GDM1 (cell line): ENCODE measurements at regions not wholly inside any gene's neighbourhood (a gene's known extent, or its start where the extent isn't known, plus 50 kb on each side); places are given as distances from the start of the nearest gene placed in this dataset.
A peak's percentile ranks its signal among the peaks of the same experiment; 100 is the strongest.

ENCODE experiments used
- DNase-seq: peaks from one replicate; lab custom pipeline; 2025; lab: John Stamatoyannopoulos, UW

- no peak for DNase-seq
Measured at GRCh38 chr9:103757062-103757461, 337.0 kb upstream of the SMC2 start.

GRCh38 chr9:103761466-103761865 lies 332.6 kb upstream of the SMC2 start:
- DNase-seq: no peak

- no peak for DNase-seq
Measured at GRCh38 chr9:103789686-103790085, 304.4 kb upstream of the SMC2 start.

GRCh38 chr9:103798620-103799019 lies 295.5 kb upstream of the SMC2 start:
- DNase-seq: peak; percentile 11

GRCh38 chr9:103799959-103800358 lies 294.1 kb upstream of the SMC2 start:
- no peak for DNase-seq

GRCh38 chr9:103802068-103802467 lies 292.0 kb upstream of the SMC2 start:
- DNase-seq: no peak

GRCh38 chr9:103803245-103803644 lies 290.9 kb upstream of the SMC2 start:
- DNase-seq: no peak

GRCh38 chr9:103804077-103804735 lies 289.9 kb upstream of the SMC2 start:
- no peak for DNase-seq

- DNase-seq: no peak
Measured at GRCh38 chr9:103809745-103810144, 284.4 kb upstream of the SMC2 start.

GRCh38 chr9:103811462-103811861 lies 282.6 kb upstream of the SMC2 start:
- DNase-seq: no peak

GRCh38 chr9:103816146-103816545 lies 278.0 kb upstream of the SMC2 start:
- no peak for DNase-seq

GRCh38 chr9:103819936-103820335 lies 274.2 kb upstream of the SMC2 start:
- no peak for DNase-seq

GRCh38 chr9:103821115-103821514 lies 273.0 kb upstream of the SMC2 start:
- DNase-seq: no peak

GRCh38 chr9:103837940-103838339 lies 256.2 kb upstream of the SMC2 start:
- no peak for DNase-seq

- DNase-seq: no peak
Measured at GRCh38 chr9:103839197-103839596, 254.9 kb upstream of the SMC2 start.

- no peak for DNase-seq
Measured at GRCh38 chr9:103867886-103868285, 226.2 kb upstream of the SMC2 start.

- no peak for DNase-seq
Measured at GRCh38 chr9:103872811-103873210, 221.3 kb upstream of the SMC2 start.

GRCh38 chr9:103881419-103881818 lies 212.7 kb upstream of the SMC2 start:
- no peak for DNase-seq

- DNase-seq: no peak
Measured at GRCh38 chr9:103889989-103890388, 204.1 kb upstream of the SMC2 start.

GRCh38 chr9:103894184-103894583 lies 199.9 kb upstream of the SMC2 start:
- DNase-seq: no peak

GRCh38 chr9:103898550-103898949 lies 195.6 kb upstream of the SMC2 start:
- no peak for DNase-seq

- no peak for DNase-seq
Measured at GRCh38 chr9:103899866-103900265, 194.2 kb upstream of the SMC2 start.

GRCh38 chr9:103900466-103900865 lies 193.6 kb upstream of the SMC2 start:
- DNase-seq: no peak

GRCh38 chr9:103902263-103902662 lies 191.8 kb upstream of the SMC2 start:
- no peak for DNase-seq

- DNase-seq: no peak
Measured at GRCh38 chr9:103904242-103904641, 189.9 kb upstream of the SMC2 start.
